ENCODE measurements at regions not wholly inside any gene's neighbourhood (a gene's known extent, or its start where the extent isn't known, plus 50 kb on each side); places are given as distances from the start of the nearest gene placed in this dataset.

GRCh38 chr5:12174734-12175133 lies 270.5 kb upstream of the CTNND2 start:
- TF ChIP-seq CTCF (conservative IDR thresholded peaks at IDR 0.05 in 1 of 2, IDR thresholded peaks at IDR 0.05 in 1 of 2; ENCODE audit: low read depth in 1 of 2, low read length in 2 of 2), result no peak
- TF ChIP-seq EZH2 (IDR thresholded peaks at IDR 0.05; ENCODE audit: low read length, missing control alignments), result no peak

Measured in fibroblast of lung (primary cell).